ENCODE measurements at regions not wholly inside any gene's neighbourhood (a gene's known extent, or its start where the extent isn't known, plus 50 kb on each side); places are given as distances from the start of the nearest gene placed in this dataset.

- DNase-seq (ENCODE audit: low spot score): no peak
Measured at GRCh38 chr7:31456646-31457368, 57.1 kb upstream of the ITPRID1 start.

GRCh38 chr7:31457551-31457950 lies 56.3 kb upstream of the ITPRID1 start:
- no peak for DNase-seq (ENCODE audit: low spot score)

- DNase-seq (ENCODE audit: low spot score): no peak
Measured at GRCh38 chr7:31458203-31458602, 55.7 kb upstream of the ITPRID1 start.

GRCh38 chr7:31462636-31463035 lies 51.3 kb upstream of the ITPRID1 start:
- peak; percentile 47 for DNase-seq (ENCODE audit: low spot score)
